Esophagus squamous epithelium (tissue), 4 donors: ENCODE measurements at regions not wholly inside any gene's neighbourhood (a gene's known extent, or its start where the extent isn't known, plus 50 kb on each side); places are given as distances from the start of the nearest gene placed in this dataset.

Experiments used
- CTCF ChIP-seq, 6 experiments: fragments of 450-650 bp in 4 of 6; fragments of 200-600 bp in 2 of 6; sonication (generic) in 2 of 6; IDR thresholded peaks; one replicate each; pipeline ENCODE4 v1.5.1; 2016 to 2019; ENCODE audit warnings: antibody characterized with exemption in 6 of 6, mild to moderate bottlenecking in 4 of 6, moderate library complexity in 4 of 6
- POLR2A ChIP-seq, 4 donors: fragments of 450-650 bp; IDR thresholded peaks; one replicate each; pipeline ENCODE4 v1.6.1; 2017; ENCODE audit warnings: antibody characterized with exemption in 4 of 4, mild to moderate bottlenecking in 4 of 4, moderate library complexity in 3 of 4

GRCh38 chr18:44198612-44199284, 481.9 kb upstream of the SETBP1 start:
- TF ChIP-seq CTCF (IDR thresholded peaks at IDR 0.05) (no peak), POLR2A (IDR thresholded peaks at IDR 0.05) (no peak)
